Mesodermal cell (in vitro differentiated cells): ENCODE measurements at regions not wholly inside any gene's neighbourhood (a gene's known extent, or its start where the extent isn't known, plus 50 kb on each side); places are given as distances from the start of the nearest gene placed in this dataset.

Experiments
- H3K27ac ChIP-seq: 2 replicates; pipeline ENCODE4 v1.7.0; 2013; ENCODE audit warnings: mild to moderate bottlenecking, low read depth, low read length, moderate library complexity; ENCODE audit not compliant: severe bottlenecking
- H3K36me3 ChIP-seq: 2 replicates; pipeline ENCODE4 v1.7.1; 2013; ENCODE audit warnings: mild to moderate bottlenecking, low read length, moderate library complexity; ENCODE audit not compliant: control insufficient read depth, insufficient read depth
- H3K4me1 ChIP-seq: one replicate; pipeline ENCODE4 v1.7.1; 2013; ENCODE audit warnings: mild to moderate bottlenecking, low read length; ENCODE audit not compliant: insufficient read depth, control insufficient read depth, poor library complexity, severe bottlenecking
- H3K4me3 ChIP-seq: 2 replicates; pipeline ENCODE4 v1.7.0; 2013; ENCODE audit warnings: low read length, control low read depth, mild to moderate bottlenecking; ENCODE audit not compliant: insufficient read depth, poor library complexity, severe bottlenecking; ENCODE audit errors: extremely low read depth
- H3K9me3 ChIP-seq: 2 replicates; pipeline ENCODE4 v1.7.1; 2013; ENCODE audit warnings: mild to moderate bottlenecking, low read length, moderate library complexity; ENCODE audit not compliant: control insufficient read depth
- WGBS, 2 experiments: methylation state at CpG; one replicate each; pipeline ENCODE4 v1.1.5; 2013; ENCODE audit warnings: missing lambda C conversion rate in 2 of 2; ENCODE audit not compliant: insufficient coverage in 2 of 2; 5-methylcytosine and 5-hydroxymethylcytosine counted together

GRCh38 chr6:91566467-91566866 is 979.6 kb upstream of the MAP3K7 start:
- H3K4me3 ChIP-seq = no peak overlapping the region
- no peak overlapping the region for H3K27ac ChIP-seq
- H3K9me3 ChIP-seq = no peaks in the 10 kb centered on the region
- peaks cover 4% of the 10 kb centered on the region for H3K4me1 ChIP-seq
- no peaks in the 10 kb centered on the region for H3K36me3 ChIP-seq

- H3K36me3 ChIP-seq = no peaks in the 10 kb centered on the region
- H3K4me3 ChIP-seq = no peak overlapping the region
- H3K4me1 ChIP-seq = peaks cover 4% of the 10 kb centered on the region
- H3K27ac ChIP-seq = no peak overlapping the region
- H3K9me3 ChIP-seq = peaks cover 5% of the 10 kb centered on the region
- no CpG with 5 or more reads among the region's 3 CpGs for WGBS, 2 experiments
Measured at GRCh38 chr6:91565207-91565606, 978.3 kb upstream of the MAP3K7 start.

GRCh38 chr6:91562955-91563354 is 976.1 kb upstream of the MAP3K7 start:
- WGBS, 2 experiments = no CpG with 5 or more reads among the region's 3 CpGs
- Histone ChIP-seq H3K9me3 (peaks cover 5% of the 10 kb centered on the region), H3K36me3 (no peaks in the 10 kb centered on the region), H3K27ac (no peak overlapping the region), H3K4me1 (no peaks in the 10 kb centered on the region), H3K4me3 (no peak overlapping the region)

- Histone ChIP-seq H3K9me3 (peaks cover 5% of the 10 kb centered on the region), H3K27ac (no peak overlapping the region), H3K4me1 (no peaks in the 10 kb centered on the region), H3K4me3 (no peak overlapping the region), H3K36me3 (no peaks in the 10 kb centered on the region)
- 100% methylated on average over 1 of the region's 3 CpGs for WGBS, 2 experiments
Measured at GRCh38 chr6:91560409-91560808, 973.5 kb upstream of the MAP3K7 start.

GRCh38 chr6:91540902-91541301 is 954.0 kb upstream of the MAP3K7 start:
- Histone ChIP-seq H3K36me3 (no peaks in the 10 kb centered on the region), H3K9me3 (no peaks in the 10 kb centered on the region), H3K4me1 (no peaks in the 10 kb centered on the region), H3K27ac (no peak overlapping the region), H3K4me3 (no peak overlapping the region)
- WGBS, 2 experiments = 90% methylated on average over 2 of the region's 5 CpGs; no CpG with 5 or more reads in 1 of the 2 experiments

- WGBS, 2 experiments = 80% methylated on average over 1 of the region's 3 CpGs
- H3K4me1 ChIP-seq = no peaks in the 10 kb centered on the region
- H3K27ac ChIP-seq = no peak overlapping the region
- H3K4me3 ChIP-seq = no peak overlapping the region
- no peaks in the 10 kb centered on the region for H3K9me3 ChIP-seq
- H3K36me3 ChIP-seq = no peaks in the 10 kb centered on the region
Measured at GRCh38 chr6:91539456-91539855, 952.6 kb upstream of the MAP3K7 start.

- Histone ChIP-seq H3K27ac (no peak overlapping the region), H3K4me3 (no peak overlapping the region), H3K36me3 (no peaks in the 10 kb centered on the region), H3K4me1 (no peaks in the 10 kb centered on the region), H3K9me3 (no peaks in the 10 kb centered on the region)
- WGBS, 2 experiments = 100% methylated on average over 2 of the region's 4 CpGs
Measured at GRCh38 chr6:91538622-91539021, 951.8 kb upstream of the MAP3K7 start.

- no peaks in the 10 kb centered on the region for H3K36me3 ChIP-seq
- H3K9me3 ChIP-seq = no peaks in the 10 kb centered on the region
- no peak overlapping the region for H3K27ac ChIP-seq
- no peaks in the 10 kb centered on the region for H3K4me1 ChIP-seq
- no peak overlapping the region for H3K4me3 ChIP-seq
- no CpG with 5 or more reads among the region's 2 CpGs for WGBS, 2 experiments
Measured at GRCh38 chr6:91534614-91535013, 947.7 kb upstream of the MAP3K7 start.

GRCh38 chr6:91523511-91523910 is 936.6 kb upstream of the MAP3K7 start:
- H3K9me3 ChIP-seq = no peaks in the 10 kb centered on the region
- WGBS, 2 experiments = 60% methylated on average over 1 of the region's 3 CpGs; no CpG with 5 or more reads in 1 of the 2 experiments

GRCh38 chr6:91521999-91522398 is 935.1 kb upstream of the MAP3K7 start:
- Histone ChIP-seq H3K27ac (no peak overlapping the region), H3K36me3 (no peaks in the 10 kb centered on the region)

More at GRCh38 chr6:91523511-91523910, 936.6 kb upstream of the MAP3K7 start:
- Histone ChIP-seq H3K4me1 (no peaks in the 10 kb centered on the region), H3K27ac (no peak overlapping the region), H3K36me3 (no peaks in the 10 kb centered on the region), H3K4me3 (no peak overlapping the region)

GRCh38 chr6:91509711-91510110 is 922.8 kb upstream of the MAP3K7 start:
- Histone ChIP-seq H3K27ac (no peak overlapping the region), H3K36me3 (no peaks in the 10 kb centered on the region), H3K4me3 (no peak overlapping the region), H3K9me3 (no peaks in the 10 kb centered on the region), H3K4me1 (no peaks in the 10 kb centered on the region)
- WGBS, 2 experiments = 83 to 100% methylated on average over 1 of the region's 2 CpGs

More at GRCh38 chr6:91521999-91522398, 935.1 kb upstream of the MAP3K7 start:
- H3K9me3 ChIP-seq = no peaks in the 10 kb centered on the region
- H3K4me1 ChIP-seq = no peaks in the 10 kb centered on the region
- no peak overlapping the region for H3K4me3 ChIP-seq

GRCh38 chr6:91509039-91509438 is 922.2 kb upstream of the MAP3K7 start:
- H3K9me3 ChIP-seq = no peaks in the 10 kb centered on the region
- WGBS, 2 experiments = no CpG with 5 or more reads among the region's 2 CpGs

More at GRCh38 chr6:91509039-91509438, 922.2 kb upstream of the MAP3K7 start:
- Histone ChIP-seq H3K36me3 (no peaks in the 10 kb centered on the region), H3K27ac (no peak overlapping the region), H3K4me3 (no peak overlapping the region), H3K4me1 (no peaks in the 10 kb centered on the region)
